Osteoblast (primary cell): ENCODE measurements at regions not wholly inside any gene's neighbourhood (a gene's known extent, or its start where the extent isn't known, plus 50 kb on each side); places are given as distances from the start of the nearest gene placed in this dataset.

Experiments
- DNase-seq: peaks from one replicate; pipeline ENCODE4 v3.0.0; 2011; ENCODE audit warnings: low spot score, mixed read lengths; ENCODE audit not compliant: insufficient read length; ENCODE audit errors: missing footprints
- H2AFZ ChIP-seq: 2 replicates; pipeline ENCODE4 v1.6.0; 2011; ENCODE audit warnings: mild to moderate bottlenecking, low read length
- H3K27ac ChIP-seq: 2 replicates; pipeline ENCODE4 v1.5.1; 2011; ENCODE audit warnings: mild to moderate bottlenecking, low read depth, low read length, moderate library complexity
- H3K27me3 ChIP-seq: 2 replicates; pipeline ENCODE4 v1.6.0; 2012; ENCODE audit warnings: mild to moderate bottlenecking, control low read depth, inconsistent platforms, low read length, moderate library complexity; ENCODE audit not compliant: insufficient read depth
- H3K36me3 ChIP-seq: 2 replicates; pipeline ENCODE4 v1.5.1; 2011; ENCODE audit warnings: mild to moderate bottlenecking, low read length, control low read depth, moderate library complexity; ENCODE audit not compliant: insufficient read depth
- H3K4me1 ChIP-seq: 2 replicates; pipeline ENCODE4 v1.5.1; 2011; ENCODE audit warnings: mild to moderate bottlenecking, low read length, control low read depth, moderate library complexity; ENCODE audit not compliant: insufficient read depth
- H3K4me2 ChIP-seq: 2 replicates; pipeline ENCODE4 v1.6.0; 2011; ENCODE audit warnings: mild to moderate bottlenecking, low read length; ENCODE audit not compliant: insufficient read depth
- H3K4me3 ChIP-seq: fragments of 200-600 bp; sonication (generic); 3 replicates; pipeline ENCODE4 v1.5.1; 2012; ENCODE audit warnings: mild to moderate bottlenecking, low read length, inconsistent platforms; ENCODE audit not compliant: insufficient read depth
- H3K79me2 ChIP-seq: 2 replicates; pipeline ENCODE4 v1.6.0; 2012; ENCODE audit warnings: mild to moderate bottlenecking, low read length, control low read depth, inconsistent platforms; ENCODE audit not compliant: insufficient read depth
- H3K9me3 ChIP-seq: 2 replicates; pipeline ENCODE4 v1.5.1; 2011; ENCODE audit warnings: low read depth, low read length, control low read depth
- H4K20me1 ChIP-seq: 2 replicates; pipeline ENCODE4 v1.6.0; 2012; ENCODE audit warnings: mild to moderate bottlenecking, low read length, control low read depth; ENCODE audit not compliant: insufficient read depth
- TF ChIP-seq, protein P1 (sequence below): IDR thresholded peaks from 2 replicates; pipeline ENCODE4 v1.5.1; 2011; ENCODE audit warnings: mild to moderate bottlenecking, low read depth, low read length, moderate library complexity; ENCODE audit errors: extremely low read depth

DNA sequence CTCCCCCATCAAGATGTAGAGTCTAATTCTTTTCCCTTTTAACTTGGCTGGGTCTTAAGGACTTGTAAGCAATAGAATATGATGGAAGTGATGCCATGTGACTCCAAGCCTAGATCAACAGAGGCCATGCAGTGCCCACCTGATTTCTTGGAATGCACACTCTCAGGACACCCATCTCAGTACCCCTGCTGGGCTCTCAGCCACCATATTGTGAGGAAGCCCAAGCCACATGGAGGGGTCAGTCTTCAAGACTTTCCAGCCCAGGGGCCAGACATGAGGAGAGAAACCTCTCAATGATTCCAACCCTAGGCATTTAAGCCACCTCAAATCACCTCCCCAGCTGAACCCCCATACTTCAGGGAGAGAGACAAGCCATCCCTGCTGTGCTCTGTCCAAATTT lies 62.2 kb upstream of the CARD11 start:
- no peak overlapping the region for H3K27ac ChIP-seq
- no peaks in the 10 kb centered on the region for H4K20me1 ChIP-seq
- TF ChIP-seq, protein P1, sequence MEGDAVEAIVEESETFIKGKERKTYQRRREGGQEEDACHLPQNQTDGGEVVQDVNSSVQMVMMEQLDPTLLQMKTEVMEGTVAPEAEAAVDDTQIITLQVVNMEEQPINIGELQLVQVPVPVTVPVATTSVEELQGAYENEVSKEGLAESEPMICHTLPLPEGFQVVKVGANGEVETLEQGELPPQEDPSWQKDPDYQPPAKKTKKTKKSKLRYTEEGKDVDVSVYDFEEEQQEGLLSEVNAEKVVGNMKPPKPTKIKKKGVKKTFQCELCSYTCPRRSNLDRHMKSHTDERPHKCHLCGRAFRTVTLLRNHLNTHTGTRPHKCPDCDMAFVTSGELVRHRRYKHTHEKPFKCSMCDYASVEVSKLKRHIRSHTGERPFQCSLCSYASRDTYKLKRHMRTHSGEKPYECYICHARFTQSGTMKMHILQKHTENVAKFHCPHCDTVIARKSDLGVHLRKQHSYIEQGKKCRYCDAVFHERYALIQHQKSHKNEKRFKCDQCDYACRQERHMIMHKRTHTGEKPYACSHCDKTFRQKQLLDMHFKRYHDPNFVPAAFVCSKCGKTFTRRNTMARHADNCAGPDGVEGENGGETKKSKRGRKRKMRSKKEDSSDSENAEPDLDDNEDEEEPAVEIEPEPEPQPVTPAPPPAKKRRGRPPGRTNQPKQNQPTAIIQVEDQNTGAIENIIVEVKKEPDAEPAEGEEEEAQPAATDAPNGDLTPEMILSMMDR = no peak
- H3K4me1 ChIP-seq = no peaks in the 10 kb centered on the region
- H3K9me3 ChIP-seq = no peaks in the 10 kb centered on the region
- H3K4me2 ChIP-seq = no peak overlapping the region
- no peak overlapping the region for H3K4me3 ChIP-seq
- H2AFZ ChIP-seq = no peak overlapping the region
- no peak for DNase-seq
- no peaks in the 10 kb centered on the region for H3K27me3 ChIP-seq
- no peaks in the 10 kb centered on the region for H3K36me3 ChIP-seq
- H3K79me2 ChIP-seq = no peaks in the 10 kb centered on the region

DNA sequence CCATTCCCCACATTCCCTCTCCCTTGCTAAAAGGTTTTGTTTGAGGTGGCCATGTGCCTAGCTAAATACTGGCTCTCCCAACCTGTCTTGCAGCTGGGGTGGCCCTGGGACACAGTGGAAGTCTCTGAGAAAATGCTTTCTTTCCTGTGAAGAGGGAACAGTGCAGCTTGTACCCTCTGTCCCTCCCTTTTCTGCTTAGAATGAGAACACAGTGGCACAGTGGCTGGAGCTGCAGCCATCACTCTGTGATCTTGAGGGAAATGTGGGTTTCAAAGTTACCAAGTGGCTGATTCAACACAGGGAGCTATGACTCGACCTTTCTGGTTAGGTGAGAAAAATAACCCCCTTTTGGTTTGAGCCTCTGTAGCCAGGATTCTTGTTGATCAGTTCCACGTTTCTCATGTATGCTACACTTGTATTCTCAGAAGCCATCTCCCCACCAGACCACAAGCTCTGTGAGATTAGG lies 62.7 kb upstream of the CARD11 start:
- Histone ChIP-seq H3K4me2 (no peak overlapping the region), H3K79me2 (no peaks in the 10 kb centered on the region), H3K36me3 (no peaks in the 10 kb centered on the region), H3K9me3 (no peaks in the 10 kb centered on the region), H2AFZ (no peak overlapping the region), H3K4me3 (no peak overlapping the region), H3K27me3 (no peaks in the 10 kb centered on the region), H4K20me1 (no peaks in the 10 kb centered on the region), H3K4me1 (no peaks in the 10 kb centered on the region), H3K27ac (no peak overlapping the region)
- TF ChIP-seq, protein P1 = no peak
- no peak for DNase-seq

DNA sequence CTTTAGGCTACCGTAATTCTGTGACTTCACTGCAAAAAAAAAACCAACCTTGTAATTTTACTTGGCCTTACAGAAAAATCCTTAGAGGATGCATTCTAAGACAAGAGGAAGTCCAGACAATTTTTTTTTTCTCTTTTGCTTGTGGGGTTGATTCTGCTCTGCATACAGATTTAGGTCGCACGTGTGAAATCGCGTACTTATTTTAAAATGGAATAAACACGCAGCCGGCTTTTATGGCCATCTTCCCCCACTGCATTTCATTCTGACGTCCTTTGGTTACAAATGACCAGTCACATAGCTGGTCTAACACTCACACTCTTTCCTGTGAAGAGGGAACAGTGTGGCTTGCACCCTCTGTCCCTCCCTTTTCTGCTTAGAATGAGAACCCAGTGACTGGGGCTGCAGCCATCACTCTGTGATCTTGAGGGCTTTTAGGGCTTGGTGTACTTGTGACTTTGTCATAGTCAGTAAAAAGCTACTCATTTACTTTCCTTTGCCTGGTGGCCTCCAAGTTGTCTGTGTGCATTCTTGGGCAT lies 63.6 kb upstream of the CARD11 start:
- no peak for DNase-seq
- Histone ChIP-seq H3K27ac (no peak overlapping the region), H3K4me3 (no peak overlapping the region), H3K4me1 (no peaks in the 10 kb centered on the region), H2AFZ (no peak overlapping the region), H3K79me2 (no peaks in the 10 kb centered on the region), H3K4me2 (no peak overlapping the region), H3K9me3 (no peaks in the 10 kb centered on the region), H4K20me1 (no peaks in the 10 kb centered on the region), H3K27me3 (no peaks in the 10 kb centered on the region), H3K36me3 (no peaks in the 10 kb centered on the region)
- TF ChIP-seq, protein P1 = no peak

DNA sequence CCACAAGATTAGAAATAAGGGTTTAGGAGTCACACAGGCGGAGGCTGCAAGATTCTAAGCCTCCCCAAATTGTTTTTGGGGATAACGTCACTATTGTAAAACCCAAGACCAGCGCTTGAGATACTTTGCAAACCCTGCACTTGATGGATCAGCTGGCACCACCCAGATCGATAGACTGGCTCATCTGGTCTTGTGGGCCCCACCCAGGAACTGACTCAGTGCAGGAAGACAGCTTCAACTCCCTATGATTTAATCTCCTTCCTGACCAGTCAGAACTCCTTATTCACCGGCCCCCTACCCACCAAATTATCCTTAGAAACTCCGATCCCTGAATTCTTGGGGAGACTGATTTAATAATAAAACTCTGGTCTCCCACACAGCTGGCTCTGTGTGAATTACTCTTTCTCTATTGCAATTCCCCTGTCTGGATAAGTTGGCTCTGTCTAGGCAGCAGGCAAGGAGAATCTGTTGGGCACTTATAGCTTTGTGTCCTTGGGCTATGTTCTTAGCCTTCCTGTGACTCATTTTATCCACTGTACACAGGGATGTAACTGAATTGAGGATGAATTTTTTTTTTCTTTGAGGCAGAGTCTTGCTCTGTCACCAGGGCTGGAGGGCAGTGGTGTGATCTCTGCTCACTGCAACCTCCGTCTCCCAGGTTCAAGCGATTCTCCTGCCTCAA lies 64.4 kb upstream of the CARD11 start:
- Histone ChIP-seq H3K4me3 (no peak overlapping the region), H3K79me2 (no peaks in the 10 kb centered on the region), H3K36me3 (no peaks in the 10 kb centered on the region), H2AFZ (no peak overlapping the region), H3K4me2 (no peak overlapping the region), H3K27ac (no peak overlapping the region), H3K4me1 (no peaks in the 10 kb centered on the region), H3K9me3 (no peaks in the 10 kb centered on the region), H4K20me1 (no peaks in the 10 kb centered on the region), H3K27me3 (no peaks in the 10 kb centered on the region)
- DNase-seq = no peak
- TF ChIP-seq, protein P1 = no peak
